ENCODE measurements at regions not wholly inside any gene's neighbourhood (a gene's known extent, or its start where the extent isn't known, plus 50 kb on each side); places are given as distances from the start of the nearest gene placed in this dataset.

DNA sequence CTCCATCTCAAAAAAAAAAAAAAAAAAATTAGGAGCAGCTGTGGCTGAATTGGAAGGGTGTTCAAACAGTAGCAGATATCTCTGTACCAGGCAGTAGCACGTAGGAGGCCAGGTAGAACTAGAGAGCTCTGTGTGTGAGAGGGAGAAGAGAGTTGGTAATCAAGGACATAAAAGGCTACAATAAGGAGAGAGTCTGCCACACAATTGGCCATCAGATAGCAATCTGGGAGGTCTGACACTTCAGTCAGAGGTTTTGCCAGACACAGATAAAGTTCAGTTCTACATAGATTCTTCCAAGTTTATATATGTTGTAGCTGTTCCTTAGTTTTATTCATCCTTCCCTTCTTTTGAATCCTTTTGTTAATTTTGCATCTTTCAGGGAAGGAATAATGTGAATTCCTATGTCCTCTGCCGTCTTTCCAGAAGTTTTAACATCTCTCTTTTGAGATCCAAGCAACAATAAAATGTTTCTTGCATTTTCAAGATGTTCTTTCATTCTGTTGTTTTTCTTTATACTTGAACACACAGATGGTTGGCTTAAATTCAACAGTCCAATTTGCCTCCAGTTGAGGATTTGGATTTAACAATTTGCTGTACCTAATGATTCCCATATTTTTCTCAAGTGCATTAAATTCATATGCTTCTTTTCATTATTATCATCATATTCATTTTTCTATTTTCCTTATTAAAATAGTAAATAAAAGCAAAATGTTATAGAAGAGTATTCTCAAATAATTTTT, 600.3 kb upstream of the GCFC2 start:
- TF ChIP-seq, protein P1, sequence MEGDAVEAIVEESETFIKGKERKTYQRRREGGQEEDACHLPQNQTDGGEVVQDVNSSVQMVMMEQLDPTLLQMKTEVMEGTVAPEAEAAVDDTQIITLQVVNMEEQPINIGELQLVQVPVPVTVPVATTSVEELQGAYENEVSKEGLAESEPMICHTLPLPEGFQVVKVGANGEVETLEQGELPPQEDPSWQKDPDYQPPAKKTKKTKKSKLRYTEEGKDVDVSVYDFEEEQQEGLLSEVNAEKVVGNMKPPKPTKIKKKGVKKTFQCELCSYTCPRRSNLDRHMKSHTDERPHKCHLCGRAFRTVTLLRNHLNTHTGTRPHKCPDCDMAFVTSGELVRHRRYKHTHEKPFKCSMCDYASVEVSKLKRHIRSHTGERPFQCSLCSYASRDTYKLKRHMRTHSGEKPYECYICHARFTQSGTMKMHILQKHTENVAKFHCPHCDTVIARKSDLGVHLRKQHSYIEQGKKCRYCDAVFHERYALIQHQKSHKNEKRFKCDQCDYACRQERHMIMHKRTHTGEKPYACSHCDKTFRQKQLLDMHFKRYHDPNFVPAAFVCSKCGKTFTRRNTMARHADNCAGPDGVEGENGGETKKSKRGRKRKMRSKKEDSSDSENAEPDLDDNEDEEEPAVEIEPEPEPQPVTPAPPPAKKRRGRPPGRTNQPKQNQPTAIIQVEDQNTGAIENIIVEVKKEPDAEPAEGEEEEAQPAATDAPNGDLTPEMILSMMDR (IDR thresholded peaks at IDR 0.05; ENCODE audit: insufficient read depth, low read depth, low read length) = no peak
- no peak overlapping the region for H3K4me3 ChIP-seq (ENCODE audit: low read depth, low read length)

DNA sequence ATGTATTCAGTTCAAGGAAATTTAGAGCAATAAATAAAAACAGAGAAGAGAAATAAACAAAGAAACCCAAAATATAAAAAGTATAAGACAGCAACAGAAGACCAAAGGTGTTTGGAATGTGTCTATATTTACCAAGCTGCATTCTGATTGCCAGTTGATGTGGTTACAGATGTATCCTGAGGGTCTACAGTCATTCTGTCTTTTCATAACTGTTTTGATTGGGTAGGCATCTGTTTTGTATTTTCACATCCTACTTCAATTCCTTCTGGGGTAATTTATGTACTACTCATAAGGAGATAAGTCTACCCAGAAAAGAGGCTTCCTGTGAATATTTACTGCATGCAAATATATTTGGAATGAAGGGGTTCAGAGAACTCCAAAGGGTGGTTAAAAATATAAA, 596.8 kb upstream of the GCFC2 start:
- TF ChIP-seq, protein P1 (IDR thresholded peaks at IDR 0.05; ENCODE audit: insufficient read depth, low read depth, low read length) = no peak
- H3K4me3 ChIP-seq (ENCODE audit: low read depth, low read length) = no peak overlapping the region
- DNase-seq (ENCODE audit: low read depth) = no peak

More for the DNA sequence above, 600.3 kb upstream of the GCFC2 start:
- DNase-seq (ENCODE audit: low read depth) = no peak

DNA sequence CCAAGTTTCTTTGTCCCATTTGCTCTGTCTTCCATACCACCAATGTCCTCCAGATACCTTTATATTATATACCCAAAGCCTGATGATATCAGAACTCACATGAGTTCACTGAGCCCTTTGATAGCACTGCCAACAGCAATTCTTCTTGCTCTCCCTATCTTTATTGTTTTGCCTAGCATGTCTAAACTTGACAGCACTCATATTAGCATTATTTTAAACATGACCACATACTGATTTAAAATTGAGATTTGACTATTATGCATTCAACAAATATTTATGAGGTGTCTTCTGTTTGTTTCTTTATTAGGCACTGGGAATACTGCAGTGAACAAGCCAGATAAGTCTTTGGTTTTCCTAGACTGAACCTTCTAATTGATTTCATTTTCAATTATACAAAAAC, 587.3 kb upstream of the GCFC2 start:
- DNase-seq (ENCODE audit: low read depth) = no peak
- no peak overlapping the region for H3K4me3 ChIP-seq (ENCODE audit: low read depth, low read length)
- TF ChIP-seq, protein P1 (IDR thresholded peaks at IDR 0.05; ENCODE audit: insufficient read depth, low read depth, low read length) = no peak

DNA sequence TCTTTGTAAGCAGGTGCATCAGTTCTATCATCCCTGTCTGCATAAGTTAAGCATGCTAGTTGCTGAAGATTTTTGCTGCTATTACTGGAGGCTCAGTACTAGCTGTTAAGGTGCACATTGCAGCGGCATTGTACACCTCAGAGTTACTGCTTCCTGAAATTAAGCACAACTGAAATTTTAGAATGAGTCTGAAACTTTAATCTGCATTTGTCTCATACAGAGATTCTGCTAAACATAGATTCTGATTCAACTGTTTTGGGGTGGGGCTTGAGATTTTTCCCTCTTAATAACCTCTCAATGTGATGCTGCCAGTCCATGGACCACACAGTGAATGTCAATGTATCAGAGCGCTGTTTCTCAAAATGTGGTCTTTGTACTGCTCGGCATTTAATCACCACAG, 585.7 kb upstream of the GCFC2 start:
- H3K4me3 ChIP-seq (ENCODE audit: low read depth, low read length) = no peak overlapping the region
- TF ChIP-seq, protein P1 (IDR thresholded peaks at IDR 0.05; ENCODE audit: insufficient read depth, low read depth, low read length) = no peak
- DNase-seq (ENCODE audit: low read depth) = no peak

DNA sequence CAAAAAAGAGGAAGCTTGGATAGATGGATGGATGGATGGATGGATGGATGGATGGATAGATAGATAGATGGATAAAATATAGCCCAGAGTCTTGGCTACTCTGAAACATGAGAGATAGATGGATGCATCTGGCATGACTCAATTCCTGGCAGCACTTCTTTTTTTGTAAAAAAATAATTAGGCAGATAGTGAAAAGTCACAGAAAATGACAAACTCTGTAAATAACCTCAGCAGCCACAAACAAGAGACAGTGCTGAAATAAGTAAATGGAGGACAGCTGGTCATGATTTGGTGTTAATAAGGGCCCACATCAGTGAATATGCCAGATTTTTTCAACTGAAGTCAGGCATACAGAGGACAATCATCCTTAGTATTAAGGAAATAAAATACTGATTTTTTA, 585.0 kb upstream of the GCFC2 start:
- TF ChIP-seq, protein P1 (IDR thresholded peaks at IDR 0.05; ENCODE audit: insufficient read depth, low read depth, low read length) = no peak
- no peak overlapping the region for H3K4me3 ChIP-seq (ENCODE audit: low read depth, low read length)
- DNase-seq (ENCODE audit: low read depth) = no peak

DNA sequence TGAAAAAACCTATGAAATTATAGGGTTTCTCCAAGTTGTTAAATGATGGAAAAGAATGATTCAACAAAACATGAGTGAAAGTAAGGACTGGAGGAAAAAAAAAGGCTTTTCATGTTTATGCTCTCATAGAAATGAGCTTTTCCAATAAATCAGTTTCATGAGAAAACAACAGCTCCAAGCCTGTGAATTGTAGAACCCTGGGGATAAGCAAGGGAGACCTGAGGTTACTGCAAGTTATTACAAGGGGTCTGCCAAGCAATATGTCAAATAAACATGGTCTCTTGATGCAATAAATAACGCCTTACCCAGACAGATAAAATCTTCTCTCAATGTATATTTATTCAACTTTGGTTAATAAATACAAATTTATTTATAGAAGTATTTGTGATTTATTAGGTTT, 577.9 kb upstream of the GCFC2 start:
- TF ChIP-seq, protein P1 (IDR thresholded peaks at IDR 0.05; ENCODE audit: insufficient read depth, low read depth, low read length) = no peak
- no peak overlapping the region for H3K4me3 ChIP-seq (ENCODE audit: low read depth, low read length)
- no peak for DNase-seq (ENCODE audit: low read depth)

DNA sequence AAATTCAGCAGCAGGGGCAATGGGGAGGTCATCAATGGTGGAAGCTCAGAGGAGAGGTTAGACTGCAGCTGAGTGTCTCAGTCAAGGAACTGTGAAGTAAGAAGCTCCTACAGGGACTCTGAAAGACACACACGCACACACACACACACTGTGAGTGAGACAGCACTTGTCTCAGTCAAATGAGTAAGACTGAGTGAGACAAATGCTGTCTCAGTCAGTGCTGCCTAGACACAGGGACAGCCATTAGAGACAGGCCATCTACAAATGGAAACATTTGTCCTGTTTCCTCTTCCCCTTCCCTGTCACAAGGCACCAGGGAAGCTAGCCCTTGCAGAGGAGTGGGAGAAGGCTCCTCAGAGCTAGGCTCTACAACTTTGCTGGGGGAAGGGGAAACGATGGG, 577.4 kb upstream of the GCFC2 start:
- TF ChIP-seq, protein P1 (IDR thresholded peaks at IDR 0.05; ENCODE audit: insufficient read depth, low read depth, low read length) = no peak
- no peak overlapping the region for H3K4me3 ChIP-seq (ENCODE audit: low read depth, low read length)
- no peak for DNase-seq (ENCODE audit: low read depth)
